Cardiac muscle cell (in vitro differentiated cells and primary cell): ENCODE measurements at regions not wholly inside any gene's neighbourhood (a gene's known extent, or its start where the extent isn't known, plus 50 kb on each side); places are given as distances from the start of the nearest gene placed in this dataset.

Experiments
- DNase-seq, 2 donors: peaks; one replicate each; pipeline versions ENCODE4 v3.0.0 to v3.0.0-alpha.2; 2010 to 2017; ENCODE audit warnings: low read depth in 1 of 2, low spot score in 1 of 2
- H3K27ac ChIP-seq: fragments of 200-600 bp; sonication (generic); 2 replicates; pipeline ENCODE4 v1.5.1; 2016
- H3K27me3 ChIP-seq: fragments of 200-600 bp; sonication (generic); 2 replicates; pipeline ENCODE4 v1.6.0; 2016; ENCODE audit warnings: control low read depth
- H3K36me3 ChIP-seq: fragments of 200-600 bp; sonication (generic); 2 replicates; pipeline ENCODE4 v1.5.1; 2016; ENCODE audit warnings: control low read depth
- H3K4me1 ChIP-seq: fragments of 200-600 bp; sonication (generic); 2 replicates; pipeline ENCODE4 v1.8.1; 2017; ENCODE audit warnings: low read depth, mild to moderate bottlenecking, mixed run types
- H3K4me3 ChIP-seq: fragments of 200-600 bp; sonication (generic); 2 replicates; pipeline ENCODE4 v1.5.1; 2016; ENCODE audit warnings: mild to moderate bottlenecking
- H3K9me3 ChIP-seq: fragments of 200-600 bp; sonication (generic); 2 replicates; pipeline ENCODE4 v1.5.1; 2017; ENCODE audit warnings: low read depth, mild to moderate bottlenecking, control low read depth
- CTCF ChIP-seq: IDR thresholded peaks from 2 replicates; pipeline ENCODE4 v1.5.1; 2012; ENCODE audit warnings: low read depth, mild to moderate bottlenecking, low read length

GRCh38 chr6:14758421-14759081 is 487.3 kb upstream of the JARID2 start:
- Histone ChIP-seq H3K27ac (no peak overlapping the region), H3K9me3 (no peaks in the 10 kb centered on the region), H3K27me3 (no peaks in the 10 kb centered on the region), H3K4me1 (no peaks in the 10 kb centered on the region), H3K4me3 (no peak overlapping the region), H3K36me3 (no peaks in the 10 kb centered on the region)
- DNase-seq: no peak
- no peak for TF ChIP-seq CTCF

- Histone ChIP-seq H3K4me1 (no peaks in the 10 kb centered on the region), H3K27me3 (no peaks in the 10 kb centered on the region), H3K9me3 (no peaks in the 10 kb centered on the region), H3K36me3 (no peaks in the 10 kb centered on the region), H3K4me3 (no peak overlapping the region), H3K27ac (no peak overlapping the region)
- DNase-seq: no peak
- no peak for TF ChIP-seq CTCF
Measured at GRCh38 chr6:14759976-14760672, 485.7 kb upstream of the JARID2 start.

GRCh38 chr6:14762077-14762476 is 483.8 kb upstream of the JARID2 start:
- no peak for DNase-seq
- Histone ChIP-seq H3K36me3 (no peaks in the 10 kb centered on the region), H3K27ac (no peak overlapping the region), H3K4me3 (no peak overlapping the region), H3K4me1 (no peaks in the 10 kb centered on the region), H3K9me3 (no peaks in the 10 kb centered on the region), H3K27me3 (no peaks in the 10 kb centered on the region)
- TF ChIP-seq CTCF: no peak

- Histone ChIP-seq H3K27me3 (no peaks in the 10 kb centered on the region), H3K9me3 (no peaks in the 10 kb centered on the region), H3K4me1 (no peaks in the 10 kb centered on the region), H3K36me3 (no peaks in the 10 kb centered on the region), H3K4me3 (no peak overlapping the region), H3K27ac (no peak overlapping the region)
- TF ChIP-seq CTCF: no peak
- peak in 1 of 2 donors; percentile 27 for DNase-seq
Measured at GRCh38 chr6:14763139-14763538, 482.7 kb upstream of the JARID2 start.

- Histone ChIP-seq H3K27ac (no peak overlapping the region), H3K36me3 (no peaks in the 10 kb centered on the region), H3K4me3 (no peak overlapping the region), H3K4me1 (no peaks in the 10 kb centered on the region), H3K27me3 (no peaks in the 10 kb centered on the region), H3K9me3 (no peaks in the 10 kb centered on the region)
- DNase-seq: no peak
- no peak for TF ChIP-seq CTCF
Measured at GRCh38 chr6:14763616-14764015, 482.3 kb upstream of the JARID2 start.
